ENCODE measurements at regions not wholly inside any gene's neighbourhood (a gene's known extent, or its start where the extent isn't known, plus 50 kb on each side); places are given as distances from the start of the nearest gene placed in this dataset.
A peak's percentile ranks its signal among the peaks of the same experiment; 100 is the strongest.
"Not testable (repeated sequence)": the region's sequence is repeated elsewhere in the genome, so short reads cannot be mapped to it uniquely, and the experiment has no call there.

DNA sequence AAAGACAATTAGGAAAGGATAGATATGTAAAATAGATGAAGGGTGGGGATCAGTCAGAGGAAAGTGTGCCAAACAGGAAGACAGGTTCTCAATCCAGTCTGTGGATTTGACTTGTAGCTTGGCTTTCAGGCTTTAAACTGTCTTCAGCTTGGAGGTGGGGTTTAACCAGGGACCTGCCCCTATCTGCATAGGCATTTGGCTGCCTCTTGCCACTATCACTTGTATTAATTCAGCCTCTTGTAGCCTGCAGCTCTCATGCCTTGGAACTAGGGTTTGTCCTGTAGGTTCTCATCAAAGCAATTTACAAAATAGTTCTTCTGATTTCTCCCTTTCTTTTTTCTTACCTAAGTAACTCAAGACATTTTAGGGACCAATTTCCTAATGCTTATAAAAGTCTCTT is 88.8 kb upstream of the PAXBP1 start:
- H3K9me3 ChIP-seq (ENCODE audit: control insufficient read depth, low read length, poor library complexity, severe bottlenecking), result peaks cover 4% of the 10 kb centered on the region
- Mint-ChIP-seq H3K27ac (no peak overlapping the region), H3K4me3 (no peak overlapping the region), H3K4me1 (no peaks in the 10 kb centered on the region), H3K36me3 (ENCODE audit: low read depth) (no peaks in the 10 kb centered on the region), H3K27me3 (peaks cover 30% of the 10 kb centered on the region)
- DNase-seq, result no peak
- ATAC-seq, result no peak

DNA sequence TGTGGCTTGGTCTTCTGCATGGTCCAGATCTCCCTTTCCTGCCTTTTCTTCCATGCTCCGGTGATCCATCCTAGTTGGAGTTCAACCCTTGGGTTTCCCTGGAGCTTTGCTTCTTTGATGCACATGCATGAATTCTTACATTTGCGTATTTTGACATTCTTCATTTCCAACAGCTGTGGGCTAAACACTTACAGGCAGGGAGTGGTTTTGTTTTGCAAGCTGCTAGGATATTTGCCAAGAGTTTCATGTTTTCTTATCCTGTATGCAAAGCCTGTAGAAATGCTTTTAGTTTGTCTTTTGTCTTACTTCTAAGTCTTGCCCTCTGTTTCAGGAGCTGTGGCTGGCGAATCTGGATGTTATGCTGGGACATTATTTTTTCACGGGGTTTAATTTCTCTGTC is 90.3 kb upstream of the PAXBP1 start:
- ATAC-seq (no peak), DNase-seq (no peak)
- H3K36me3 Mint-ChIP-seq (ENCODE audit: low read depth), result no peaks in the 10 kb centered on the region
- no peak overlapping the region for H3K27ac Mint-ChIP-seq
- peaks cover 3% of the 10 kb centered on the region for H3K9me3 ChIP-seq (ENCODE audit: control insufficient read depth, low read length, poor library complexity, severe bottlenecking)
- peaks cover 30% of the 10 kb centered on the region for H3K27me3 Mint-ChIP-seq
- H3K4me1 Mint-ChIP-seq, result no peaks in the 10 kb centered on the region
- H3K4me3 Mint-ChIP-seq, result no peak overlapping the region

DNA sequence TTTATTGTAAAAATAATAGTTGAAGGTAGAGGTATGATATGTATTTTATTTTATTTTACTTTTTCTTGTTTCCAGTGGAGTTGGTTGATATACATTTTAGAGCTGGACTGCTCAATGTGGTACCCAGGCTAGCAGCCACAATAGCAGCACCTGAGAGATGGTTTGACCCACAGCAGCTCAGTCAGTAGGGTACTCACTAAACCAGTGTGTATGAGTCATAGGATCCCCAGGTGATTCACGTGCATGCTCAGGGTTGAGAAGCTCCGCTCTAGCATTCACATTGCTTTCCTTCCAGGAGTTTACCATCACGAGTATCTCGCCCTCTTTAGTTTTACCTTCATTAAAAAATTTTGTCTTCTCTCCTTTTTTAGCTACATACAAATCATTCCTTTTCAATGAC is 96.0 kb upstream of the PAXBP1 start:
- Mint-ChIP-seq H3K27ac (no peak overlapping the region), H3K36me3 (ENCODE audit: low read depth) (peaks cover 4% of the 10 kb centered on the region), H3K4me3 (no peak overlapping the region), H3K27me3 (peaks cover 45% of the 10 kb centered on the region), H3K4me1 (no peaks in the 10 kb centered on the region)
- no peaks in the 10 kb centered on the region for H3K9me3 ChIP-seq (ENCODE audit: control insufficient read depth, low read length, poor library complexity, severe bottlenecking)
- no peak for ATAC-seq
- DNase-seq, result no peak

DNA sequence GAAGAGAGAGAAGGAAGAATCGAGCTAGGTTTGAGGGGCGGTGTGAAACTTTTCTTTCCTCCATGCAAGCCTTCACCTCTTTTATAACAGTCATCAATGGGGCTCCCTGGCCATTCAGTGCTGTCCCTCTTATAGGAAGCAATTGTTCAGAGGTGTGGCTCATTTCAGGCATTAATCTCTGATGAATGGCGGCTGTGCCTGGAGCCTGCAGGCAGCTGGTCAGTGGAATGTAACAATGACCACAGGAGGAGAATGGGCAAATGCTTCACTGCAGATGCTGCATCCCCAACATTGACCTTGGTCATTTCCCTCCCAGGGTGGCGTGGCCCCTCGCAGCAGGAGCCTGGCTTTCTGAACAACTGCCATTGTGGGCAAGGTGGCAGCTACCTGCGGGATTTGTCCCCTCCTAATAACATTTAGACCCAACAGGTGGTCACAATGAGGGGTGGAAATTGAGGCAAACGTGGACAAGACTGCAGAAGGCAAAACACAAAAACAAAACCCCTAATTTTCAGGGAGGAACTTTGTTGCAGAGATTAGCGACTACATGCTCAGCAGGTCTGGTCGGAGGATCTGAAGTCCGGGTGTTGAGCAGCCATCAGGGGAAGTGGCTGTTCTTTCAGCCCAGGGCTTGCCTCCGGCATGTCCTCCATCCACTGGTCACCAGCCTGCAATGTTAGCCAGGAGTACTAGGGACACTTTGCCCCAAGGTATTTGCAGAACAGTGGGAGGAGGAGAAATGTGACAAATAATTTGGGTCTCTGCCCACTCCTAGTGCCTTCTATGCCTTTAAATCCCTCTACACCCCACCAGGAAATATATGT is 97.3 kb upstream of the PAXBP1 start:
- peaks cover 35% of the 10 kb centered on the region for H3K27me3 Mint-ChIP-seq
- H3K4me1 Mint-ChIP-seq, result no peaks in the 10 kb centered on the region
- no peak overlapping the region for H3K4me3 Mint-ChIP-seq
- H3K27ac Mint-ChIP-seq, result no peak overlapping the region
- no peaks in the 10 kb centered on the region for H3K9me3 ChIP-seq (ENCODE audit: control insufficient read depth, low read length, poor library complexity, severe bottlenecking)
- DNase-seq, result no peak
- H3K36me3 Mint-ChIP-seq (ENCODE audit: low read depth), result peaks cover 4% of the 10 kb centered on the region
- no peak for ATAC-seq

DNA sequence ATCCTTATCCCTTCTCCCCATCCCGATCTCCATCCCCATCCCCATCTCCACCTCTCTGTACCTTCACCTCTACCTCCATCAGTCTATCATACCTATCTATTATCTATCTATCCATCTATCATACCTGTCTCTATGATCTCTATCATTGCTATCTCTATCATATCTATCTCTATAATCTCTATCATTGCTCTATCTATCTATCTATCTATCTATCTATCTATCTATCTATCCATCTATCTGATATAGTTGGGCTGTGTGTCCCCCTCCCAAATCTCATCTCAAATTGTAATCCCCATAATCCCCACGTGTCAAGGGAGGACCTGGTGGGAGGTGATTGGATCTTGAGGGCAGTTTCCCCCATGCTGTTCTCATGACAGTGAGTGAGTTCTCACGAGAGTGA is 97.9 kb upstream of the PAXBP1 start:
- Mint-ChIP-seq H3K36me3 (ENCODE audit: low read depth) (peaks cover 4% of the 10 kb centered on the region), H3K4me1 (no peaks in the 10 kb centered on the region), H3K27me3 (peaks cover 35% of the 10 kb centered on the region), H3K27ac (no peak overlapping the region), H3K4me3 (no peak overlapping the region)
- H3K9me3 ChIP-seq (ENCODE audit: control insufficient read depth, low read length, poor library complexity, severe bottlenecking), result no peaks in the 10 kb centered on the region
- DNase-seq (no peak), ATAC-seq (no peak)

DNA sequence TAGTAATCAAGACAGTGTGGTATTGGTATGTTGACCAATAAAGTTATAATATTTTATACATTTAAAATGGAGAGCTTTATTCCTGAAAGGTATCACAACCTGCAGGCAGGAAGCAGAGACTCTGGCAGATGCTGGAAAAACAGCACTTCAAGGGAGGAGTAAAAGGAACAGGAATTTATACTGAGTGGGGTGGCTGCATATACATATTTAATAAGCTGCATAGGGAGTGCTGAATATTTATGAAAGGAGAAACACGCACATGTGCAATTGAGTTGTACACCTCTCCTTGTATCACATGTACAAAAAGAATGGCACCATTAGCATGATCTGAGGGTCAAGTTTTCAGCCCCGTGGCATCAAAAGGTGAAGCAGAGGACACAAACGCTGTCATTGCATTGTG is 104.9 kb upstream of the PAXBP1 start:
- no peak for ATAC-seq
- peaks cover 17% of the 10 kb centered on the region for H3K27me3 Mint-ChIP-seq
- no peaks in the 10 kb centered on the region for H3K9me3 ChIP-seq (ENCODE audit: control insufficient read depth, low read length, poor library complexity, severe bottlenecking)
- H3K4me3 Mint-ChIP-seq, result no peak overlapping the region
- H3K36me3 Mint-ChIP-seq (ENCODE audit: low read depth), result no peaks in the 10 kb centered on the region
- no peak overlapping the region for H3K27ac Mint-ChIP-seq
- no peaks in the 10 kb centered on the region for H3K4me1 Mint-ChIP-seq
- DNase-seq, result no peak

DNA sequence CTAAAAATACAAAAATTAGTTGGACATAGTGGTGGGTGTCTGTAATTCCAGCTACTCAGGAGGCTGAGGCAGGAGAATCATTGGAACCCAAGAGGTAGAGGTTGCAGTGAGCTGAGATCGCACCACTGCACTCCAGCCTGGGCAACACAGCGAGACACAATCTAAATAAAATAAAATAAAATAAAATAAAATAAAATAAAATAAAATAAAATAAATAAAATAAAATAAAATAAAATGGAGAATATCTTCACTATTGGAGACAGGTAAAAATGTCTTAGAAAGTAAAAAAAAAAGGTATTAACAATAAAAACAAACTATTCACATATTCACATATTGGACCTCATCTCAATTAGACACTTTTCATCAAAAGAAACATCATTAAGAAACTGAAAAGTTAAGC is 106.3 kb upstream of the PAXBP1 start:
- not testable (repeated sequence) for H3K27ac Mint-ChIP-seq; ATAC-seq; DNase-seq; H3K36me3 Mint-ChIP-seq (ENCODE audit: low read depth); H3K4me1 Mint-ChIP-seq; H3K4me3 Mint-ChIP-seq; H3K9me3 ChIP-seq (ENCODE audit: control insufficient read depth, low read length, poor library complexity, severe bottlenecking)
- H3K27me3 Mint-ChIP-seq, result peaks cover 12% of the 10 kb centered on the region

DNA sequence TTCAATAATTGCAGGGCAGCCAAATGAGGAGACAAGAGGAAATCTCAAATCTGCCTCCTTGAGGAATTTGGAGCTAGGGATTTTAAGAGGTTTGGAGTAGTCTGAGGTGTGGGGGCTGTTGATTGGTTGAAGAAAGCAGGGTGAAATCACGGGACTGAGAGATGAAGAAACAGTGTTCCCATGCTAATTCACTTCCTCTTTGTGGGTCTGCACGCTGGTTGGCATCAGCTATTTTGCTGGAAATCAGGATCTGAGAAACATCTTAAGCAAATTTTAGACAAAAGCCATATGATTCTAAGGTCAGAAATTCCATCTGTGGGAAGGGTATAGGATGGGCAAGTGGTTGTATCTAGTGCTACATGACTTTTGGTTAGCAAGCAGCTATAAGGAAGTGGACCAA is 107.1 kb upstream of the PAXBP1 start:
- Mint-ChIP-seq H3K27ac (no peak overlapping the region), H3K27me3 (peaks cover 12% of the 10 kb centered on the region), H3K36me3 (ENCODE audit: low read depth) (no peaks in the 10 kb centered on the region), H3K4me1 (no peaks in the 10 kb centered on the region), H3K4me3 (no peak overlapping the region)
- no peaks in the 10 kb centered on the region for H3K9me3 ChIP-seq (ENCODE audit: control insufficient read depth, low read length, poor library complexity, severe bottlenecking)
- ATAC-seq (no peak), DNase-seq (no peak)

DNA sequence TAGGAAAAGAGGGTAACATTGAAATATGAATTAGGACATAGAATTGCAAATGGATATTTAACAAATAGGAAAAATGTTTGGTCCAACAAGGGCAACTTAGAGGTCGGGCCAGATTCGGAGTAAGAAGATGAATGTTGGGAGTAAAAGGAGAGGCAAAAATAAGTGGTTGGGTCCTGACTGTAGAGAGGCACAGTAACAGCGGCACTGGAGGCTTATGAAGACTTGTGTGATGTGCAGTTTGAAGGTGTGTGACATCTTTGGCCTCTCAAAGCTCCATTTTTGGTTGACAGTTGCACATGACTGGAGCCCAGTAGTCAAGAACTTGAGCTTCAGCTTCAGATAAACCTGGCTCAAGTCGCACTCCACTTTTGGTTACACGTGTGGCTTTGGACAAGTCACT is 109.9 kb upstream of the PAXBP1 start:
- no peaks in the 10 kb centered on the region for H3K9me3 ChIP-seq (ENCODE audit: control insufficient read depth, low read length, poor library complexity, severe bottlenecking)
- Mint-ChIP-seq H3K27ac (no peak overlapping the region), H3K4me1 (peaks cover 12% of the 10 kb centered on the region), H3K4me3 (no peak overlapping the region), H3K36me3 (ENCODE audit: low read depth) (peaks cover 1% of the 10 kb centered on the region), H3K27me3 (peaks cover 7% of the 10 kb centered on the region)
- no peak for DNase-seq
- ATAC-seq, result no peak

DNA sequence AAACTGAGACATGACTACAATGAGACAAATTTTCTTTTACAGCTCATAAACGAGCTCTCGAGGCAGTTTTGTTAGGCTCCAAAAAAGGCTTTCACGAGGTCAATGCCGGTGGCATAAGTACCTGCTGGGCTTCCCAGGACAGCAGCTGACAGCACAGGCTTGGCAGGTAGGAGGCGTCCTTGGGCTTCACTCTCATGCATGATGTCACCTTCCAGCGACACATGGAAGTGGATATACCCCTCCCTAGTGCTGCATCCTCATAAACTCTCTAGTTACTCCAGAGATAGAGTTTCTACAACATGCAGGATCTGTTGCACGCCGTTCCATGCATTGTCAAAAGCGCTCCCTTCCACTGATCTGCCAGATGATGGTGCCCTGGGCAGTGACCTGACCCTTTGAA is 112.5 kb upstream of the PAXBP1 start:
- Mint-ChIP-seq H3K27ac (no peak overlapping the region), H3K36me3 (ENCODE audit: low read depth) (peaks cover 3% of the 10 kb centered on the region)

DNA sequence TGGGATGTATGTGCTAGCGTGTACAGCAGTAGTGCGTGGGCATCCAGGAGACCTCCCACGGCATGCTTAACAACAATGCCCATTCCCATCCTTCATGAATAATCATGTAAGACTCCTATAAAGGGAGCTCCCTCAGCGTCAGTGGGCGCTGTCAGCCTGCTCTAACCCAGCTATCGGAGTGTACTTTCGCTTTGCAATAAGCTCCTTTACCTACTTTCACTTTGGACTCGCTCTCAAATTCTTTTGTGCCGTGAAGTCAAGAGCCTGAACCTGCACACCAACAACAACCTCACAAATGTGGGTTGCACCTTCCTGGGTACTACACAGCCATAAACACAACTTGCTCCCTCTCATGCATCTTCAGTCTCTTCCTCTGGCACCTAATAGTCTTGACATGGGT is 114.8 kb upstream of the PAXBP1 start:
- DNase-seq, result no peak
- no peaks in the 10 kb centered on the region for H3K9me3 ChIP-seq (ENCODE audit: control insufficient read depth, low read length, poor library complexity, severe bottlenecking)
- Mint-ChIP-seq H3K27me3 (peaks cover 11% of the 10 kb centered on the region), H3K4me1 (peaks cover 17% of the 10 kb centered on the region), H3K27ac (peak overlapping the region; percentile 88), H3K36me3 (ENCODE audit: low read depth) (peaks cover 3% of the 10 kb centered on the region), H3K4me3 (peak overlapping the region; percentile 93)
- ATAC-seq, result peak; percentile 88

More for the DNA sequence above, 112.5 kb upstream of the PAXBP1 start:
- DNase-seq, result no peak
- Mint-ChIP-seq H3K4me3 (no peak overlapping the region), H3K27me3 (peaks cover 7% of the 10 kb centered on the region), H3K4me1 (peaks cover 17% of the 10 kb centered on the region)
- H3K9me3 ChIP-seq (ENCODE audit: control insufficient read depth, low read length, poor library complexity, severe bottlenecking), result no peaks in the 10 kb centered on the region
- ATAC-seq, result no peak

DNA sequence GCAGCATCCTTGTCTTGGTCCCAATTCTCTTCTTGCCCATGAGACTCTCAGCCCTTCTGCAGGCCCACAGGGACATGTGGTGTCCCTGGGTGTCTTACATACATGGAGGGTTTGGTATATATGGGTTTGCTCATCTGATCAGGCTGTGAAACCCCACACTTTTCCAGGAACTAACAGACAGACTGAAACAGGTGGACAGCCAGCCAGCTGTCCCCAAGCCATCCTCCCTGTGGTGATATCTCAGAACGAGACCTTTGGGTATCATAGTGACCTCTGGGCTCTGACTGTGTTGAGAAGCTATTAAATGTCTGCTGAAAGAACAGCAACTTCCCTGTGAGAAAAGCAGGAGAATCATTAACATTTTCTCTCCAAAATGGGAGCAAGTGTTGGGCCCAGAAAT is 115.5 kb upstream of the PAXBP1 start:
- peaks cover 17% of the 10 kb centered on the region for H3K4me1 Mint-ChIP-seq
- H3K27me3 Mint-ChIP-seq, result peaks cover 11% of the 10 kb centered on the region

DNA sequence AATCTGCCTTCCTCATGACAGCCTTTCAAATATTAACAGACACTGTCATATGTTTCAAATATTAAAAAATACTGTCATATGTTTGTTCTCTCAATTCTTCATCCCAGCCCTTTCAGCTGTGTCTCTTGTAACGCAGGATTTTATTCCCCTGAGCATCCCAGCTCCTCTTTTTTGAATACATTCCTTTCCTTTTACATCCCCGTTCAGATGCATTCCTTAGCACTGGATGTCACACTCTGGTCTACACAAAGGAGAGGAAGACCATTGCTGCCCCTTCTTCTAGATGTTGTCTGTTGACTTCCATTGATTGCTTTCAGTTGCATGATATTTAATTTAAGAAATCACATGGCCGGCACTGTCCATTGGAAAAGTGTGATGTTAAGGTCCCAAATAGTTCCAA is 117.4 kb upstream of the PAXBP1 start:
- peaks cover 15% of the 10 kb centered on the region for H3K27me3 Mint-ChIP-seq

More for the DNA sequence above, 115.5 kb upstream of the PAXBP1 start:
- peaks cover 3% of the 10 kb centered on the region for H3K36me3 Mint-ChIP-seq (ENCODE audit: low read depth)
- H3K4me3 Mint-ChIP-seq, result peak overlapping the region; percentile 93
- ATAC-seq, result no peak
- H3K27ac Mint-ChIP-seq, result peak overlapping the region; percentile 88
- DNase-seq, result no peak
- H3K9me3 ChIP-seq (ENCODE audit: control insufficient read depth, low read length, poor library complexity, severe bottlenecking), result no peaks in the 10 kb centered on the region

DNA sequence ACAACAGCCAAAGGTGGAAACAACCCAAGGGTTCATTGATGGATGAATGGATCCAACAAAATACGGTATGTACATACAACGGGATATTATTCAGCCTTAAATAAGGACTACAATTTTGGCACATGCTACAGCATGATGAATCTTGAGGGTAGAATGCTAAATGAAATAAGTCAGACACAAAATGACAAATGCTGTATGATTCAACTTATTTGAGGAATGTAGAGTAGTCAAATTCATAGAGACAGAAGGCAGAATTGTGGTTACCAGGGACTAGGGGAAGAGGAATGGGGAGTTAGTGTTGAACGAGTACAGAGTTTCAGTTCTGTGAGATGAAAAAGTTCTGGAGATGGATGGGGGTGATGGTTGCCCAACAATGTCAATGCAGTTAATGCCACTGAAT is 118.0 kb upstream of the PAXBP1 start:
- peaks cover 17% of the 10 kb centered on the region for H3K4me1 Mint-ChIP-seq
- no peak overlapping the region for H3K27ac Mint-ChIP-seq
- H3K27me3 Mint-ChIP-seq, result peaks cover 15% of the 10 kb centered on the region
- peaks cover 6% of the 10 kb centered on the region for H3K36me3 Mint-ChIP-seq (ENCODE audit: low read depth)
- H3K9me3 ChIP-seq (ENCODE audit: control insufficient read depth, low read length, poor library complexity, severe bottlenecking), result no peaks in the 10 kb centered on the region
- DNase-seq, result no peak
- ATAC-seq, result no peak
- H3K4me3 Mint-ChIP-seq, result no peak overlapping the region

More for the DNA sequence above, 117.4 kb upstream of the PAXBP1 start:
- H3K9me3 ChIP-seq (ENCODE audit: control insufficient read depth, low read length, poor library complexity, severe bottlenecking), result no peaks in the 10 kb centered on the region
- Mint-ChIP-seq H3K4me3 (no peak overlapping the region), H3K36me3 (ENCODE audit: low read depth) (peaks cover 3% of the 10 kb centered on the region), H3K27ac (no peak overlapping the region), H3K4me1 (peaks cover 17% of the 10 kb centered on the region)
- ATAC-seq, result no peak
- DNase-seq, result no peak
